ENCODE measurements at regions not wholly inside any gene's neighbourhood (a gene's known extent, or its start where the extent isn't known, plus 50 kb on each side); places are given as distances from the start of the nearest gene placed in this dataset.
A peak's percentile ranks its signal among the peaks of the same experiment; 100 is the strongest.

- TF ChIP-seq MAX (IDR thresholded peaks at IDR 0.05) = no peak
Observed at GRCh38 chr15:83378921-83379578, 68.1 kb upstream of the SH3GL3 start (continued).

DNA sequence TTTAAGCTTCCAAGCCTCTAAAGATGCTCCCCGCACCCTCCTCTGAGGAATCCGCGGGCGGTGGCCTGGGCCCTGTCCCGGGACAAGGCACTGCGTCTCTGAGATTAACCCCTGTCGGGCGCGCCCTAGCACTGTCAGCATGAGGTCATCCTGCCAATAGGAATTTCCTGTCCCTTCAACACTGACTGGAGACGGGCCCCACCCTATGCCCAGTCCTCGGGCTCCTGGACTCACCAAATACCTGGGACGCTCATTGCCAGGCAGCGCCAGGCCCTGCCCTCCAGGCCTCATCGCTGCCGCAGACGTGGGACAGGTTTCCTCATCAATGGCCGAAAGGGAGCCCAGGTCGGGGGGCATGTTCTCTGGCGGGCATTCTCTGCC is 67.6 kb upstream of the SH3GL3 start:
- WGBS (ENCODE audit: missing lambda C conversion rate) = 22% methylated on average over 13 of the region's 19 CpGs
- FAIRE-seq = no peak

DNA sequence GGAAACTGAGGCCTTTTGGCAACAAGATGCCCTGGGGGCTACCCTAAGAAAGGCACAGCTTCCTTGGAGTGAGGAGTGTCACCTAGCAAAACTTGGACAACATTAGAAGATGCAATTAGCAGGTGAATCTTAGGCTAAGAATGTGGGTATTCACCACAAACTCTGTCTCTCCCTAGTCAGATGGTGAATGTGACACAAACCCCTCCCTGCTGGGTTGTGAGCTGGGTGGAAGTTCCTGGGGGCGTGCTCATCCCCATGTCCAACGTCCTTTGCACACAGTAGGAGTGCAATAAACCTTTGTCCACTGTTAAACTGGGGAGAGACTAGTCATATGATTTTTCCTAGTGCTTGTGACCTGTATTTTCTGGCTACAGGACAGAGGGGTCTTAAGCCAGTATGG is 67.1 kb upstream of the SH3GL3 start:
- ChIA-PET POLR2A (no interaction called here), CTCF (interaction anchor here (0.6 to 4.5 kb wide), 17 partner anchors 9 to 310 kb away, joined by 3 to 83 read pairs (median 4); no protein-coding TSS in a partner anchor)
- peak; percentile 30 to 36 for DNase-seq (ENCODE audit: low read depth in 1 of 2, low spot score in 1 of 2)
- WGBS (ENCODE audit: missing lambda C conversion rate) = 9% methylated on average over 2 of the region's 2 CpGs
- Histone ChIP-seq H3K9me3 (no peaks in the 10 kb centered on the region), H3K4me1 (peaks cover 20% of the 10 kb centered on the region), H3K4me2 (peak overlapping the region; percentile 36), H3K27ac (peak overlapping the region; percentile 59 to 64), H3K4me3 (no peak overlapping the region)
- FAIRE-seq = no peak
- ATAC-seq = peak; percentile 32 to 43; a peak in 4 of 6 replicates
- no peak for TF ChIP-seq CBX2 (IDR thresholded peaks at IDR 0.05; ENCODE audit: borderline replicate concordance, low read depth)
- TF ChIP-seq ZSCAN20 (CRISPR knock-in tag; IDR thresholded peaks at IDR 0.05) = no peak
- no peak for TF ChIP-seq PHF8 (IDR thresholded peaks at IDR 0.05; ENCODE audit: borderline replicate concordance, low read depth)
- TF ChIP-seq EP300 (IDR thresholded peaks at IDR 0.05) = no peak
- TF ChIP-seq GATA3 (IDR thresholded peaks at IDR 0.05; ENCODE audit: borderline replicate concordance) = no peak
- no peak for TF ChIP-seq EHF (CRISPR knock-in tag; IDR thresholded peaks at IDR 0.05)
- no peak for TF ChIP-seq EHMT2 (IDR thresholded peaks at IDR 0.05; ENCODE audit: low read depth)
- no peak for TF ChIP-seq KDM5A (IDR thresholded peaks at IDR 0.05)
- no peak for TF ChIP-seq SMC3 (IDR thresholded peaks at IDR 0.05)

More for the DNA sequence above, 67.6 kb upstream of the SH3GL3 start:
- peak; percentile 70 to 78 for DNase-seq (ENCODE audit: low read depth in 1 of 2, low spot score in 1 of 2)
- no peak overlapping the region for H3K4me3 ChIP-seq
- peaks cover 20% of the 10 kb centered on the region for H3K4me1 ChIP-seq
- H3K4me2 ChIP-seq = peak overlapping the region; percentile 36
- ATAC-seq = peak; percentile 72 to 80
- H3K27ac ChIP-seq = peak overlapping the region; percentile 59 to 64; a peak in 5 of 6 replicates
- TF ChIP-seq POLR2AphosphoS2 (conservative IDR thresholded peaks at IDR 0.05; ENCODE audit: low read length) (no peak), HMGXB4 (CRISPR knock-in tag; IDR thresholded peaks at IDR 0.05; ENCODE audit: borderline replicate concordance) (no peak), SREBF2 (IDR thresholded peaks at IDR 0.05) (no peak), RARB (CRISPR knock-in tag; IDR thresholded peaks at IDR 0.05) (no peak), MAZ (IDR thresholded peaks at IDR 0.05; ENCODE audit: borderline replicate concordance, low read depth, low read length) (no peak), GATA3 (IDR thresholded peaks at IDR 0.05; ENCODE audit: borderline replicate concordance) (no peak), RCOR1 (IDR thresholded peaks at IDR 0.05; ENCODE audit: low read depth, low read length) (no peak), CHD4 (IDR thresholded peaks at IDR 0.05; ENCODE audit: borderline replicate concordance) (no peak), CBX2 (IDR thresholded peaks at IDR 0.05; ENCODE audit: borderline replicate concordance, low read depth) (no peak), MAFK (IDR thresholded peaks at IDR 0.05; ENCODE audit: partially characterized antibody) (no peak), USF2 (IDR thresholded peaks at IDR 0.05) (no peak), JUNB (IDR thresholded peaks at IDR 0.05) (no peak), ESRRA (IDR thresholded peaks at IDR 0.05; ENCODE audit: borderline replicate concordance, low read length) (no peak), ZFP36 (IDR thresholded peaks at IDR 0.05; ENCODE audit: borderline replicate concordance, partially characterized antibody) (no peak)
- TF ChIP-seq, protein P1, sequence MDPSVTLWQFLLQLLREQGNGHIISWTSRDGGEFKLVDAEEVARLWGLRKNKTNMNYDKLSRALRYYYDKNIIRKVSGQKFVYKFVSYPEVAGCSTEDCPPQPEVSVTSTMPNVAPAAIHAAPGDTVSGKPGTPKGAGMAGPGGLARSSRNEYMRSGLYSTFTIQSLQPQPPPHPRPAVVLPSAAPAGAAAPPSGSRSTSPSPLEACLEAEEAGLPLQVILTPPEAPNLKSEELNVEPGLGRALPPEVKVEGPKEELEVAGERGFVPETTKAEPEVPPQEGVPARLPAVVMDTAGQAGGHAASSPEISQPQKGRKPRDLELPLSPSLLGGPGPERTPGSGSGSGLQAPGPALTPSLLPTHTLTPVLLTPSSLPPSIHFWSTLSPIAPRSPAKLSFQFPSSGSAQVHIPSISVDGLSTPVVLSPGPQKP (IDR thresholded peaks at IDR 0.05; ENCODE audit: low read depth, low read length) = no peak
- H3K9me3 ChIP-seq = no peaks in the 10 kb centered on the region
- ChIA-PET POLR2A (no interaction called here), CTCF (interaction anchor here (1.0 to 4.5 kb wide), 6 partner anchors 8 to 133 kb away, joined by 3 to 83 read pairs (median 6); no protein-coding TSS in a partner anchor)

All from A549 (cell line).